Astrocyte (in vitro differentiated cells and primary cell): ENCODE measurements at regions not wholly inside any gene's neighbourhood (a gene's known extent, or its start where the extent isn't known, plus 50 kb on each side); places are given as distances from the start of the nearest gene placed in this dataset.

Experiments used
- DNase-seq: peaks from one replicate; pipeline ENCODE4 v3.0.0-alpha.2; 2010; ENCODE audit warnings: low read depth
- FAIRE-seq: peaks from 2 replicates; lab custom pipeline; 2011; peaks lifted over from hg19 to GRCh38; lab: Jason Lieb, UNC
- H2AFZ ChIP-seq: 2 replicates; pipeline ENCODE4 v1.6.0; 2012; ENCODE audit warnings: low read depth, low read length, inconsistent platforms
- H3K27ac ChIP-seq: 2 replicates; pipeline ENCODE4 v1.5.1; 2011; ENCODE audit warnings: low read depth, low read length, inconsistent platforms
- H3K27me3 ChIP-seq: 2 replicates; pipeline ENCODE4 v1.6.0; 2011; ENCODE audit warnings: low read length, inconsistent platforms; ENCODE audit not compliant: insufficient read depth
- H3K36me3 ChIP-seq: 2 replicates; pipeline ENCODE4 v1.5.1; 2011; ENCODE audit warnings: low read length, inconsistent platforms; ENCODE audit not compliant: insufficient read depth
- H3K4me1 ChIP-seq: 2 replicates; pipeline ENCODE4 v1.5.1; 2011; ENCODE audit warnings: low read length, inconsistent platforms; ENCODE audit not compliant: insufficient read depth
- H3K4me2 ChIP-seq: 2 replicates; pipeline ENCODE4 v1.6.0; 2012; ENCODE audit warnings: low read length, inconsistent platforms
- H3K4me3 ChIP-seq: 2 replicates; pipeline ENCODE4 v1.5.1; 2011; ENCODE audit warnings: low read depth, mild to moderate bottlenecking, low read length, inconsistent platforms; ENCODE audit not compliant: insufficient read depth
- H3K79me2 ChIP-seq: 2 replicates; pipeline ENCODE4 v1.6.0; 2012; ENCODE audit warnings: mild to moderate bottlenecking, low read length, inconsistent platforms; ENCODE audit not compliant: insufficient read depth
- H3K9ac ChIP-seq: 2 replicates; pipeline ENCODE4 v1.6.0; 2012; ENCODE audit warnings: mild to moderate bottlenecking, low read length, inconsistent platforms
- H3K9me3 ChIP-seq: 2 replicates; pipeline ENCODE4 v1.5.1; 2012; ENCODE audit warnings: low read depth, mild to moderate bottlenecking, low read length, inconsistent platforms; ENCODE audit not compliant: insufficient read depth
- H4K20me1 ChIP-seq: 2 replicates; pipeline ENCODE4 v1.6.0; 2012; ENCODE audit warnings: low read length, inconsistent platforms; ENCODE audit not compliant: insufficient read depth
- H3K27ac Mint-ChIP-seq: one replicate; pipeline ENCODE4 v1.8.0; 2021; ENCODE audit warnings: mild to moderate bottlenecking, mixed read lengths; ENCODE audit not compliant: unreplicated experiment
- H3K27me3 Mint-ChIP-seq: one replicate; pipeline ENCODE4 v1.8.0; 2021; ENCODE audit warnings: low read depth, mixed read lengths; ENCODE audit not compliant: unreplicated experiment
- H3K36me3 Mint-ChIP-seq: one replicate; pipeline ENCODE4 v1.8.0; 2021; ENCODE audit warnings: low read depth, mixed read lengths; ENCODE audit not compliant: unreplicated experiment
- H3K4me1 Mint-ChIP-seq: one replicate; pipeline ENCODE4 v1.8.0; 2021; ENCODE audit warnings: low read depth, mixed read lengths; ENCODE audit not compliant: unreplicated experiment
- H3K4me3 Mint-ChIP-seq: one replicate; pipeline ENCODE4 v1.8.0; 2021; ENCODE audit warnings: mild to moderate bottlenecking, moderate library complexity, mixed read lengths; ENCODE audit not compliant: unreplicated experiment
- H3K9me3 Mint-ChIP-seq: one replicate; pipeline ENCODE4 v1.8.0; 2021; ENCODE audit warnings: mild to moderate bottlenecking, mixed read lengths; ENCODE audit not compliant: unreplicated experiment
- EZH2 ChIP-seq: IDR thresholded peaks from 2 replicates; pipeline ENCODE4 v1.6.1; 2012; ENCODE audit warnings: mild to moderate bottlenecking, low read length, inconsistent platforms; ENCODE audit not compliant: insufficient read depth
- TF ChIP-seq, protein P1 (sequence below): IDR thresholded peaks from 2 replicates; pipeline ENCODE4 v1.5.1; 2011; ENCODE audit warnings: low read depth, mild to moderate bottlenecking, inconsistent platforms, low read length, moderate library complexity; ENCODE audit not compliant: insufficient read depth

GRCh38 chr16:82370282-82370681 lies 200.3 kb upstream of the MPHOSPH6 start:
- Histone ChIP-seq H3K4me2 (no peak overlapping the region), H3K4me1 (no peaks in the 10 kb centered on the region), H2AFZ (no peak overlapping the region), H3K36me3 (no peaks in the 10 kb centered on the region), H3K27me3 (peaks cover 8% of the 10 kb centered on the region), H3K27ac (no peak overlapping the region), H3K9ac (no peak overlapping the region), H3K9me3 (no peaks in the 10 kb centered on the region), H3K79me2 (no peaks in the 10 kb centered on the region), H3K4me3 (no peak overlapping the region), H4K20me1 (no peaks in the 10 kb centered on the region)
- Mint-ChIP-seq H3K27me3 (peaks cover 33% of the 10 kb centered on the region), H3K36me3 (no peaks in the 10 kb centered on the region), H3K27ac (no peak overlapping the region), H3K4me3 (no peak overlapping the region), H3K4me1 (no peaks in the 10 kb centered on the region), H3K9me3 (no peaks in the 10 kb centered on the region)
- TF ChIP-seq, protein P1, sequence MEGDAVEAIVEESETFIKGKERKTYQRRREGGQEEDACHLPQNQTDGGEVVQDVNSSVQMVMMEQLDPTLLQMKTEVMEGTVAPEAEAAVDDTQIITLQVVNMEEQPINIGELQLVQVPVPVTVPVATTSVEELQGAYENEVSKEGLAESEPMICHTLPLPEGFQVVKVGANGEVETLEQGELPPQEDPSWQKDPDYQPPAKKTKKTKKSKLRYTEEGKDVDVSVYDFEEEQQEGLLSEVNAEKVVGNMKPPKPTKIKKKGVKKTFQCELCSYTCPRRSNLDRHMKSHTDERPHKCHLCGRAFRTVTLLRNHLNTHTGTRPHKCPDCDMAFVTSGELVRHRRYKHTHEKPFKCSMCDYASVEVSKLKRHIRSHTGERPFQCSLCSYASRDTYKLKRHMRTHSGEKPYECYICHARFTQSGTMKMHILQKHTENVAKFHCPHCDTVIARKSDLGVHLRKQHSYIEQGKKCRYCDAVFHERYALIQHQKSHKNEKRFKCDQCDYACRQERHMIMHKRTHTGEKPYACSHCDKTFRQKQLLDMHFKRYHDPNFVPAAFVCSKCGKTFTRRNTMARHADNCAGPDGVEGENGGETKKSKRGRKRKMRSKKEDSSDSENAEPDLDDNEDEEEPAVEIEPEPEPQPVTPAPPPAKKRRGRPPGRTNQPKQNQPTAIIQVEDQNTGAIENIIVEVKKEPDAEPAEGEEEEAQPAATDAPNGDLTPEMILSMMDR, result no peak
- TF ChIP-seq EZH2, result no peak
- DNase-seq (no peak), FAIRE-seq (no peak)

- no peaks in the 10 kb centered on the region for H3K4me1 ChIP-seq
- H3K27me3 ChIP-seq, result peaks cover 4% of the 10 kb centered on the region
- Mint-ChIP-seq H3K9me3 (no peaks in the 10 kb centered on the region), H3K4me1 (no peaks in the 10 kb centered on the region), H3K27me3 (peaks cover 34% of the 10 kb centered on the region), H3K36me3 (no peaks in the 10 kb centered on the region), H3K4me3 (no peak overlapping the region), H3K27ac (no peak overlapping the region)
- no peak overlapping the region for H3K9ac ChIP-seq
- no peaks in the 10 kb centered on the region for H3K9me3 ChIP-seq
- H2AFZ ChIP-seq, result no peak overlapping the region
- H4K20me1 ChIP-seq, result no peaks in the 10 kb centered on the region
- H3K36me3 ChIP-seq, result no peaks in the 10 kb centered on the region
- H3K79me2 ChIP-seq, result no peaks in the 10 kb centered on the region
- no peak overlapping the region for H3K4me3 ChIP-seq
- no peak overlapping the region for H3K4me2 ChIP-seq
- TF ChIP-seq, protein P1, result peak; percentile 28
- TF ChIP-seq EZH2, result no peak
- H3K27ac ChIP-seq, result no peak overlapping the region
- no peak for FAIRE-seq
- peak; percentile 16 for DNase-seq
Observed at GRCh38 chr16:82368041-82368440, 198.0 kb upstream of the MPHOSPH6 start.

- Histone ChIP-seq H3K79me2 (no peaks in the 10 kb centered on the region), H3K9me3 (no peaks in the 10 kb centered on the region), H2AFZ (no peak overlapping the region), H3K9ac (no peak overlapping the region), H3K27ac (no peak overlapping the region), H4K20me1 (no peaks in the 10 kb centered on the region), H3K4me3 (no peak overlapping the region), H3K27me3 (peaks cover 5% of the 10 kb centered on the region), H3K36me3 (no peaks in the 10 kb centered on the region), H3K4me2 (no peak overlapping the region), H3K4me1 (no peaks in the 10 kb centered on the region)
- no peaks in the 10 kb centered on the region for H3K4me1 Mint-ChIP-seq
- H3K27ac Mint-ChIP-seq, result no peak overlapping the region
- no peaks in the 10 kb centered on the region for H3K9me3 Mint-ChIP-seq
- FAIRE-seq (no peak), DNase-seq (no peak)
- no peak for TF ChIP-seq EZH2
- TF ChIP-seq, protein P1, result no peak
- H3K27me3 Mint-ChIP-seq, result peaks cover 39% of the 10 kb centered on the region
- H3K4me3 Mint-ChIP-seq, result no peak overlapping the region
- no peaks in the 10 kb centered on the region for H3K36me3 Mint-ChIP-seq
Observed at GRCh38 chr16:82366462-82366861, 196.4 kb upstream of the MPHOSPH6 start.
